ENCODE measurements at regions not wholly inside any gene's neighbourhood (a gene's known extent, or its start where the extent isn't known, plus 50 kb on each side); places are given as distances from the start of the nearest gene placed in this dataset.
A peak's percentile ranks its signal among the peaks of the same experiment; 100 is the strongest.

- no peak for TF ChIP-seq GATA1 (IDR thresholded peaks at IDR 0.05; ENCODE audit: low read depth, low read length)
Measured at GRCh38 chr1:36743286-36744005, 260.7 kb upstream of the CSF3R start.

GRCh38 chr1:36741066-36741465, 258.4 kb upstream of the CSF3R start:
- no peak for TF ChIP-seq GATA1 (IDR thresholded peaks at IDR 0.05; ENCODE audit: low read depth, low read length)
- no peak for TF ChIP-seq POLR2A (IDR thresholded peaks at IDR 0.05; ENCODE audit: low read length)
- no peak for DNase-seq

More at GRCh38 chr1:36743286-36744005, 260.7 kb upstream of the CSF3R start:
- no peak for DNase-seq

GRCh38 chr1:36740446-36740845, 257.7 kb upstream of the CSF3R start:
- no peak for TF ChIP-seq POLR2A (IDR thresholded peaks at IDR 0.05; ENCODE audit: low read length)
- no peak for DNase-seq

- TF ChIP-seq POLR2A (IDR thresholded peaks at IDR 0.05; ENCODE audit: low read length) (no peak), GATA1 (IDR thresholded peaks at IDR 0.05; ENCODE audit: low read depth, low read length) (no peak)
- no peak for DNase-seq
Measured at GRCh38 chr1:36739703-36740289, 257.1 kb upstream of the CSF3R start.

- TF ChIP-seq POLR2A (IDR thresholded peaks at IDR 0.05; ENCODE audit: low read length) (no peak), GATA1 (IDR thresholded peaks at IDR 0.05; ENCODE audit: low read depth, low read length) (no peak)
- no peak for DNase-seq
Measured at GRCh38 chr1:36738245-36738644, 255.5 kb upstream of the CSF3R start.

- DNase-seq = no peak
- no peak for TF ChIP-seq GATA1 (IDR thresholded peaks at IDR 0.05; ENCODE audit: low read depth, low read length)
- TF ChIP-seq POLR2A (IDR thresholded peaks at IDR 0.05; ENCODE audit: low read length) = no peak
Measured at GRCh38 chr1:36737767-36738166, 255.1 kb upstream of the CSF3R start.

- no peak for DNase-seq
- TF ChIP-seq POLR2A (IDR thresholded peaks at IDR 0.05; ENCODE audit: low read length) (no peak), GATA1 (IDR thresholded peaks at IDR 0.05; ENCODE audit: low read depth, low read length) (no peak)
Measured at GRCh38 chr1:36737038-36737555, 254.4 kb upstream of the CSF3R start.

GRCh38 chr1:36735939-36736730, 253.4 kb upstream of the CSF3R start:
- TF ChIP-seq POLR2A (IDR thresholded peaks at IDR 0.05; ENCODE audit: low read length) = no peak
- TF ChIP-seq GATA1 (IDR thresholded peaks at IDR 0.05; ENCODE audit: low read depth, low read length) = no peak

GRCh38 chr1:36735436-36735835, 252.7 kb upstream of the CSF3R start:
- no peak for DNase-seq
- TF ChIP-seq GATA1 (IDR thresholded peaks at IDR 0.05; ENCODE audit: low read depth, low read length) = no peak
- no peak for TF ChIP-seq POLR2A (IDR thresholded peaks at IDR 0.05; ENCODE audit: low read length)

More at GRCh38 chr1:36735939-36736730, 253.4 kb upstream of the CSF3R start:
- DNase-seq = no peak

GRCh38 chr1:36734356-36734755, 251.6 kb upstream of the CSF3R start:
- no peak for DNase-seq
- TF ChIP-seq POLR2A (IDR thresholded peaks at IDR 0.05; ENCODE audit: low read length) (no peak), GATA1 (IDR thresholded peaks at IDR 0.05; ENCODE audit: low read depth, low read length) (no peak)

- TF ChIP-seq POLR2A (IDR thresholded peaks at IDR 0.05; ENCODE audit: low read length) = no peak
- no peak for TF ChIP-seq GATA1 (IDR thresholded peaks at IDR 0.05; ENCODE audit: low read depth, low read length)
- no peak for DNase-seq
Measured at GRCh38 chr1:36733748-36734147, 251.0 kb upstream of the CSF3R start.

GRCh38 chr1:36732015-36732356, 249.3 kb upstream of the CSF3R start:
- TF ChIP-seq POLR2A (IDR thresholded peaks at IDR 0.05; ENCODE audit: low read length) (no peak), GATA1 (IDR thresholded peaks at IDR 0.05; ENCODE audit: low read depth, low read length) (no peak)
- DNase-seq = no peak

- TF ChIP-seq POLR2A (IDR thresholded peaks at IDR 0.05; ENCODE audit: low read length) (no peak), GATA1 (IDR thresholded peaks at IDR 0.05; ENCODE audit: low read depth, low read length) (no peak)
- peak in 1 of 2 experiments; percentile 14 for DNase-seq
Measured at GRCh38 chr1:36731226-36732014, 248.7 kb upstream of the CSF3R start.

GRCh38 chr1:36730599-36730998, 247.9 kb upstream of the CSF3R start:
- DNase-seq = no peak
- TF ChIP-seq GATA1 (IDR thresholded peaks at IDR 0.05; ENCODE audit: low read depth, low read length) = no peak
- no peak for TF ChIP-seq POLR2A (IDR thresholded peaks at IDR 0.05; ENCODE audit: low read length)

All from erythroblast (primary cell).